GM19467 (cell line): ENCODE measurements at regions not wholly inside any gene's neighbourhood (a gene's known extent, or its start where the extent isn't known, plus 50 kb on each side); places are given as distances from the start of the nearest gene placed in this dataset.

Experiments
- ATAC-seq: cut with Tn5 transposase; IDR thresholded peaks from one replicate; pipeline ENCODE4 v1.9.1; 2021; ENCODE audit warnings: mild to moderate bottlenecking, moderate library complexity; ENCODE audit not compliant: unreplicated experiment

GRCh38 chr9:80004714-80005113, 432.9 kb downstream of the TLE4 start:
- no peak for ATAC-seq

- ATAC-seq, result no peak
These were observed 418.8 kb downstream of the TLE4 start for GRCh38 chr9:79990536-79990935.

GRCh38 chr9:79989079-79989478, 417.3 kb downstream of the TLE4 start:
- no peak for ATAC-seq

GRCh38 chr9:79988126-79988525, 416.4 kb downstream of the TLE4 start:
- no peak for ATAC-seq

- no peak for ATAC-seq
These were observed 414.7 kb downstream of the TLE4 start for GRCh38 chr9:79986437-79986836.

- ATAC-seq, result no peak
These were observed 414.0 kb downstream of the TLE4 start for GRCh38 chr9:79985772-79986171.

- ATAC-seq, result no peak
These were observed 413.5 kb downstream of the TLE4 start for GRCh38 chr9:79985264-79985663.

- ATAC-seq, result no peak
These were observed 412.8 kb downstream of the TLE4 start for GRCh38 chr9:79984429-79985067.

GRCh38 chr9:79980432-79980831, 408.7 kb downstream of the TLE4 start:
- no peak for ATAC-seq

GRCh38 chr9:79977510-79978197, 405.9 kb downstream of the TLE4 start:
- ATAC-seq, result no peak

- no peak for ATAC-seq
These were observed 405.3 kb downstream of the TLE4 start for GRCh38 chr9:79977074-79977435.

- no peak for ATAC-seq
These were observed 404.7 kb downstream of the TLE4 start for GRCh38 chr9:79976257-79977073.

- ATAC-seq, result no peak
These were observed 404.0 kb downstream of the TLE4 start for GRCh38 chr9:79975621-79976256.

GRCh38 chr9:79974806-79975422, 403.1 kb downstream of the TLE4 start:
- ATAC-seq, result no peak

- ATAC-seq, result no peak
These were observed 401.9 kb downstream of the TLE4 start for GRCh38 chr9:79973627-79974026.

- no peak for ATAC-seq
These were observed 398.3 kb downstream of the TLE4 start for GRCh38 chr9:79970146-79970425.

GRCh38 chr9:79969393-79970145, 397.8 kb downstream of the TLE4 start:
- no peak for ATAC-seq

- ATAC-seq, result no peak
These were observed 396.8 kb downstream of the TLE4 start for GRCh38 chr9:79968533-79968932.

GRCh38 chr9:79962836-79963235, 391.1 kb downstream of the TLE4 start:
- no peak for ATAC-seq

- no peak for ATAC-seq
These were observed 390.4 kb downstream of the TLE4 start for GRCh38 chr9:79962150-79962549.

GRCh38 chr9:79955300-79955699, 383.5 kb downstream of the TLE4 start:
- no peak for ATAC-seq
